C4-2B (cell line): ENCODE measurements at regions not wholly inside any gene's neighbourhood (a gene's known extent, or its start where the extent isn't known, plus 50 kb on each side); places are given as distances from the start of the nearest gene placed in this dataset.

Experiments used
- CTCF ChIP-seq: fragments of 450-650 bp; conservative IDR thresholded peaks from 2 replicates; pipeline ENCODE4 v1.5.1; 2017; ENCODE audit warnings: mild to moderate bottlenecking
- ZFX ChIP-seq: fragments of 450-650 bp; IDR thresholded peaks from 2 replicates; pipeline ENCODE4 v1.6.1; 2017

- TF ChIP-seq CTCF, result no peak
- TF ChIP-seq ZFX, result no peak
These were observed 259.1 kb upstream of the SALL1 start for GRCh38 chr16:51410125-51410524.
